Peyer's patch (tissue), 4 donors: ENCODE measurements at regions not wholly inside any gene's neighbourhood (a gene's known extent, or its start where the extent isn't known, plus 50 kb on each side); places are given as distances from the start of the nearest gene placed in this dataset.
"Not testable (repeated sequence)": the region's sequence is repeated elsewhere in the genome, so short reads cannot be mapped to it uniquely, and the experiment has no call there.

Experiments used
- DNase-seq, 3 donors: peaks; one replicate each; pipeline ENCODE4 v3.0.0-alpha.2; 2017 to 2019
- H3K27ac ChIP-seq, 4 donors: fragments of 200-600 bp; sonication (generic); one replicate each; pipeline ENCODE4 v1.5.1; 2016 to 2019
- H3K27me3 ChIP-seq, 2 donors: fragments of 200-600 bp; sonication (generic); one replicate each; pipeline ENCODE4 v1.5.1; 2019
- H3K36me3 ChIP-seq, 3 donors: fragments of 200-600 bp; sonication (generic); one replicate each; pipeline ENCODE4 v1.5.1; 2016 to 2019
- H3K4me1 ChIP-seq, 4 donors: fragments of 200-600 bp; sonication (generic); one replicate each; pipeline ENCODE4 v1.5.1; 2016 to 2019
- H3K4me3 ChIP-seq, 4 donors: fragments of 200-600 bp; sonication (generic); 1 replicate in 3 of 4; 2 replicates in 1 of 4; pipeline ENCODE4 v1.5.1; 2016 to 2019; ENCODE audit warnings: mild to moderate bottlenecking in 1 of 4
- H3K9me3 ChIP-seq, 4 donors: fragments of 200-600 bp; sonication (generic); one replicate each; pipeline ENCODE4 v1.5.1; 2016 to 2019; ENCODE audit warnings: mild to moderate bottlenecking in 1 of 4
- POLR2A ChIP-seq, 2 donors: fragments of 450-650 bp; IDR thresholded peaks; one replicate each; pipeline ENCODE4 v1.5.1; 2017; ENCODE audit warnings: antibody characterized with exemption in 2 of 2, mild to moderate bottlenecking in 2 of 2, moderate library complexity in 2 of 2
- TF ChIP-seq, protein P1 (sequence below), 6 experiments: fragments of 450-650 bp in 4 of 6; fragments of 200-600 bp in 2 of 6; sonication (generic) in 1 of 6; IDR thresholded peaks; one replicate each; pipeline ENCODE4 v1.5.1; 2017 to 2019; ENCODE audit warnings: antibody characterized with exemption in 6 of 6, mild to moderate bottlenecking in 3 of 6, moderate library complexity in 1 of 6

DNA sequence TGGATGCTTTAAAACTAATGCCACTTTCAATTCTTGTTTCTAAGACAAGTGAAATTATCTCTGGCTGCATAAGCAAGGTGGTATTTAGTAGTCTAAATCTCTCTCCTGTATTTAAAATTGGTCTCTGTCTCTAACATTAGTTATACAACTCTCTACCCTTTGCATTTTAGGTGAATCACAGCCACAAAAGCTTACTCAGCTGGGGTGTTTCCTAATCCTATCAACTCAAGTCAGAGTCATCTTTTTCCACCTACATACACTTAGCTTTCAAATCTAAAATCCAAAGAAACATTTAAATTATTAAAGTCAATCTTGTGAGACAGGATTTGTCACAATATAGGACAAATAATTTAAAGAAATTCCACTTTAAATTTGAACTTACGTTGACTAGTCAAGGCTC lies 255.1 kb upstream of the CXADR start:
- H3K4me1 ChIP-seq: no peaks in the 10 kb centered on the region
- H3K36me3 ChIP-seq: no peaks in the 10 kb centered on the region
- no peaks in the 10 kb centered on the region for H3K27me3 ChIP-seq
- no peak for DNase-seq
- TF ChIP-seq, protein P1, sequence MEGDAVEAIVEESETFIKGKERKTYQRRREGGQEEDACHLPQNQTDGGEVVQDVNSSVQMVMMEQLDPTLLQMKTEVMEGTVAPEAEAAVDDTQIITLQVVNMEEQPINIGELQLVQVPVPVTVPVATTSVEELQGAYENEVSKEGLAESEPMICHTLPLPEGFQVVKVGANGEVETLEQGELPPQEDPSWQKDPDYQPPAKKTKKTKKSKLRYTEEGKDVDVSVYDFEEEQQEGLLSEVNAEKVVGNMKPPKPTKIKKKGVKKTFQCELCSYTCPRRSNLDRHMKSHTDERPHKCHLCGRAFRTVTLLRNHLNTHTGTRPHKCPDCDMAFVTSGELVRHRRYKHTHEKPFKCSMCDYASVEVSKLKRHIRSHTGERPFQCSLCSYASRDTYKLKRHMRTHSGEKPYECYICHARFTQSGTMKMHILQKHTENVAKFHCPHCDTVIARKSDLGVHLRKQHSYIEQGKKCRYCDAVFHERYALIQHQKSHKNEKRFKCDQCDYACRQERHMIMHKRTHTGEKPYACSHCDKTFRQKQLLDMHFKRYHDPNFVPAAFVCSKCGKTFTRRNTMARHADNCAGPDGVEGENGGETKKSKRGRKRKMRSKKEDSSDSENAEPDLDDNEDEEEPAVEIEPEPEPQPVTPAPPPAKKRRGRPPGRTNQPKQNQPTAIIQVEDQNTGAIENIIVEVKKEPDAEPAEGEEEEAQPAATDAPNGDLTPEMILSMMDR (IDR thresholded peaks at IDR 0.05): no peak
- TF ChIP-seq POLR2A (IDR thresholded peaks at IDR 0.05): no peak
- no peaks in the 10 kb centered on the region for H3K9me3 ChIP-seq
- no peak overlapping the region for H3K4me3 ChIP-seq
- no peak overlapping the region for H3K27ac ChIP-seq

DNA sequence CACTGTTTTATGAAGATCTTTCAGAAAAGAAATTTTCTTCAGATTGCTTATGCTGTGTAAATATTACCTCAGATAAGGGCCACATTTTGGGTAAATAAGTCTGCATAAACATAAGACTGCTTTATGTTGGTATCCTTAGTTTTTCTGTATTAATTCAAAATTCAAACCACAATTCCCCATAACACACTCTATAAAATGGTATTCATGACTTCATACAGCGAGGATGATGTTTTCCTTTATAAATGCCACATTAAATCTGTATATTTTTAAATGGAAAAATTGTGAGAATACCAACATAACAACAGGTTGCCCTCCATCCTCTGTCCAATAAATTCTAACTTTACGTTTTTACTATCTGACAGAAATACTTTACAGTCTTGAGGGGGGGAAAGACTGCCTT lies 248.7 kb upstream of the CXADR start:
- Histone ChIP-seq H3K36me3 (no peaks in the 10 kb centered on the region), H3K4me3 (no peak overlapping the region), H3K9me3 (no peaks in the 10 kb centered on the region), H3K27ac (no peak overlapping the region), H3K4me1 (no peaks in the 10 kb centered on the region), H3K27me3 (no peaks in the 10 kb centered on the region)
- DNase-seq: no peak
- no peak for TF ChIP-seq POLR2A (IDR thresholded peaks at IDR 0.05)
- TF ChIP-seq, protein P1 (IDR thresholded peaks at IDR 0.05): no peak

DNA sequence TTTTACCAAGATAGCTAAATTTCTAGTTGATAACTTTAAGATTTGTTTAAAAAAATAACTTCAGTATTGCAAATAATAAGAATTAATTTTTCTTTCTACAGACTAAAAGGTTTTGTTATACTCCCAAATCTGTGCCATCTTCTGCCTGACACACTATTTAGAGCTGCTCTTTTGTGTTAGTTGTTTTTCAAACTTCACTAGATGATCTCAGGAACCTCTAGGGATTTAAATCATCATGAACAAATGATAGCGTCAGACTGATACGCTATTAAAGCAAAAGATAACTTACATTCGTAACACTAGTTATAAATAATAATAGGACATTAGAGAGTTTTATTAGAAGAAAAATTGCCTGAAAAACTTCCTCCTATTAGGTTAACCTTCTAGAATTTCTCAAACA lies 243.1 kb upstream of the CXADR start:
- no peak for TF ChIP-seq POLR2A (IDR thresholded peaks at IDR 0.05)
- TF ChIP-seq, protein P1 (IDR thresholded peaks at IDR 0.05): no peak
- H3K4me3 ChIP-seq: no peak overlapping the region
- H3K27ac ChIP-seq: no peak overlapping the region
- H3K36me3 ChIP-seq: no peaks in the 10 kb centered on the region
- H3K27me3 ChIP-seq: no peaks in the 10 kb centered on the region
- DNase-seq: no peak
- H3K9me3 ChIP-seq: no peaks in the 10 kb centered on the region
- H3K4me1 ChIP-seq: no peaks in the 10 kb centered on the region

DNA sequence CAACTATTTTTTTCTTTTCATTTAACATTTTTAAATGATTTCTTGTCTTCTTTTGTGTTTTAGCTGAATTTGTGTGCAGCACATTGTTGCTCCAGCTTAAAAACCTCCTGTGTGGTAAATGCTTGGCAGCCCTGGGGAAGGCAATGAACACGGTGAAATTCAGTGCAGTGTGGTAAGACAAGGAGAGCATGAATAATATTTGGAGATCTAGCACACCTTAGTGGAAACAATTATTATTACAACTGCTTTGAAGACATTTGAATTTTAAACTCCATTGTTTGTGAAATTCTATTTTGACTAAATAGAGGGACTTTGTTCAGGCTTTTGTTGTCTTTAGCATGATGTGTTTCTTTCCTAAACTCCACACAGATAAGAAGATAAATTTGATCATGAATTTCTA lies 242.6 kb upstream of the CXADR start:
- Histone ChIP-seq H3K27ac (no peak overlapping the region), H3K4me3 (no peak overlapping the region), H3K36me3 (no peaks in the 10 kb centered on the region), H3K4me1 (no peaks in the 10 kb centered on the region), H3K27me3 (no peaks in the 10 kb centered on the region), H3K9me3 (no peaks in the 10 kb centered on the region)
- no peak for DNase-seq
- TF ChIP-seq, protein P1 (IDR thresholded peaks at IDR 0.05): peak in 3 of 6 experiments; percentile 13 to 31 (median 21)
- no peak for TF ChIP-seq POLR2A (IDR thresholded peaks at IDR 0.05)

DNA sequence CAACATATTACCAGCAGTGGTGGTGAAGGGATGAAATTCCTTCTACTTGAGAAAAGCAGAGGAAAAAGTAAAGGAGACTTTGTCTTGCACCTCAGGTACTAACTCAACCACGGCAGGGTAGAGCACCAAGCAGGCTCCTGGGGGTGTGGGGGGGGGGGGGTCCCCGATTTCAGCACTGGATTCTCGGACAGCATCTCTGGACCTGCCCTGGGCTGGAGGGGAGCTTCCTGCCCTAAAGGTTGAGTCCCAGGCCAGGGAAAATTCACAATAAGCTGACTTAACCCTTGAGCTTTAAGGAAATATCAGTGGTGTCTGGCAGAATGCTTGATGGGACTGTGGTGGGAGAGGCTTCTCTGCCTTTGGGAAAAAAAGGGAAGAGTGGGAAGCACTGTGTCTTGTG lies 233.2 kb upstream of the CXADR start:
- no peaks in the 10 kb centered on the region for H3K4me1 ChIP-seq
- H3K27me3 ChIP-seq: no peaks in the 10 kb centered on the region
- no peaks in the 10 kb centered on the region for H3K9me3 ChIP-seq
- no peaks in the 10 kb centered on the region for H3K36me3 ChIP-seq
- DNase-seq: no peak
- no peak overlapping the region for H3K4me3 ChIP-seq
- H3K27ac ChIP-seq: no peak overlapping the region
- no peak for TF ChIP-seq POLR2A (IDR thresholded peaks at IDR 0.05)
- TF ChIP-seq, protein P1 (IDR thresholded peaks at IDR 0.05): no peak

DNA sequence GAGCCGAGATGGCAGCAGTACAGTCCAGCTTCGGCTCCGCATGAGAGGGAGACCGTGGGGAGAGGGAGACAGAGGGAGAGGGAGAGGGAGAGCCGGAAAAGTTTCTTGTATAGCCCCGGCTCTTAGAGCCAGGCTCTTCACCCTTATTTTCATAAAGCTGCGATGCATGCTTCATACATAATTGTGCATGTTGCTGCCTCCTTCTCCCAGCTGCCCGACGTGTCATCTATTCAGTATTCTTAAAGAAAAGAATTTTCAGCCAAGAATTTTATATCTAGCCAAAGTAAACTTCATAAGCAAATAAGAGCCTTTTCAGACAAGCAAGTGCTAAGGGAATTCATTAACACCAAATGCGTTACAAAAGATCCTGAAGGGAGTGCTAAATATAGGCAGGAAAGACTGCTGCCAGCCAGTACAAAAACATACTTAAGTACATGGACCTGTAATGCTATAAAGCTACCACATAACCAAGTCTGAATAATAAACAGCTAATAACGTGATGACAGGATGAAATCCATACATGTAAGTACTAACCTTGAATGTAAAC lies 219.8 kb upstream of the CXADR start:
- not testable (repeated sequence) for H3K4me3 ChIP-seq, H3K27me3 ChIP-seq

More for the DNA sequence above, 219.8 kb upstream of the CXADR start:
- H3K9me3 ChIP-seq: peaks cover 0 to 12% (median 4%) of the 10 kb centered on the region in 4 donors
- H3K27ac ChIP-seq, DNase-seq, H3K36me3 ChIP-seq, H3K4me1 ChIP-seq: not testable (repeated sequence)
